Omental fat pad (tissue), 3 donors: ENCODE measurements at regions not wholly inside any gene's neighbourhood (a gene's known extent, or its start where the extent isn't known, plus 50 kb on each side); places are given as distances from the start of the nearest gene placed in this dataset.

ENCODE experiments used
- ATAC-seq: fragments of 150-250 bp; one replicate; pipeline ENCODE4 v1.9.1; 2016; ENCODE audit warnings: mild to moderate bottlenecking, moderate library complexity; ENCODE audit not compliant: low FRiP score
- DNase-seq: peaks from one replicate; pipeline ENCODE4 v3.0.0-alpha.2; 2019; ENCODE audit warnings: low spot score
- TF ChIP-seq, protein P1 (sequence below), 3 donors: fragments of 450-650 bp; IDR thresholded peaks; one replicate each; pipeline ENCODE4 v1.5.1; 2016 to 2017; ENCODE audit warnings: antibody characterized with exemption in 3 of 3, mild to moderate bottlenecking in 3 of 3, moderate library complexity in 2 of 3

DNA sequence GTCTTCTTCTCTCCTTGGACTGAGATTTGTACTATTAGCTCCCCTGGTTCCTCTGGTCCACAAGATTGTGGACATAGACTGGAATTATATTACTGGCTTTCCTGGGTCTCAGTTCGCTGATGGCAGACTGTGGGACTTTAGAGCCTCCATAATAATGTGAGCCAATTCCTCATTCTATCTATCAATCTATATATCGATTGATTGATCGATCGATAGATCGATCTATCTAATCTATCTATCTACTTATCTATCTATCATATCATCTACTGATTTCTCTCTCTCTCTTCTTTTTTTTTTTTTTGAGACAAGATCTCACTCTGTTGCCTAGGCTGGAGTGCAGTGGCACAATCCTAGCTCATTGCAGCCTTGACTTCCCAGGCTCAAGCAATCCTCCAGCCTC, 51.5 kb upstream of the DDR1 start:
- TF ChIP-seq, protein P1, sequence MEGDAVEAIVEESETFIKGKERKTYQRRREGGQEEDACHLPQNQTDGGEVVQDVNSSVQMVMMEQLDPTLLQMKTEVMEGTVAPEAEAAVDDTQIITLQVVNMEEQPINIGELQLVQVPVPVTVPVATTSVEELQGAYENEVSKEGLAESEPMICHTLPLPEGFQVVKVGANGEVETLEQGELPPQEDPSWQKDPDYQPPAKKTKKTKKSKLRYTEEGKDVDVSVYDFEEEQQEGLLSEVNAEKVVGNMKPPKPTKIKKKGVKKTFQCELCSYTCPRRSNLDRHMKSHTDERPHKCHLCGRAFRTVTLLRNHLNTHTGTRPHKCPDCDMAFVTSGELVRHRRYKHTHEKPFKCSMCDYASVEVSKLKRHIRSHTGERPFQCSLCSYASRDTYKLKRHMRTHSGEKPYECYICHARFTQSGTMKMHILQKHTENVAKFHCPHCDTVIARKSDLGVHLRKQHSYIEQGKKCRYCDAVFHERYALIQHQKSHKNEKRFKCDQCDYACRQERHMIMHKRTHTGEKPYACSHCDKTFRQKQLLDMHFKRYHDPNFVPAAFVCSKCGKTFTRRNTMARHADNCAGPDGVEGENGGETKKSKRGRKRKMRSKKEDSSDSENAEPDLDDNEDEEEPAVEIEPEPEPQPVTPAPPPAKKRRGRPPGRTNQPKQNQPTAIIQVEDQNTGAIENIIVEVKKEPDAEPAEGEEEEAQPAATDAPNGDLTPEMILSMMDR (IDR thresholded peaks at IDR 0.05), result no peak
- ATAC-seq, result no peak
- DNase-seq, result no peak

DNA sequence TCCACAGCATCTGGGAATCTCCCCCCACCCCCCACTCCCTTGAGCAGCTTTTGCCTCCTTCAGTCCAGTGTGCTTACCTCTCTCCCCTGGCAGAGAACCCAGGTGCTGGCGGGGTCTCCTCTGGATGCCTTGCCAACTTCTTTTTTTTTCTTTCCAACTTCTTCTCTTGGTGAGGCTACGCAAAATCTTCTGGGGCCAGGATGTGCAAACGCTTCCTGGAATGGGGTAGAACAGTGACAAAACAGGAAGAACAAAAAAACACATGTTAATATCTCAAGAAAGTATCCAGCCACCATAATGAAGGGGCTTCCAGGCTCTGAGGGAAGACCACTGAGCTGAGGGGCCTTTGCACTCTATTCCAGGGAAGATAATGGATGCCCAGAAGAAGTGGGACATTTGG, 53.9 kb upstream of the DDR1 start:
- no peak for ATAC-seq
- TF ChIP-seq, protein P1 (IDR thresholded peaks at IDR 0.05), result no peak

DNA sequence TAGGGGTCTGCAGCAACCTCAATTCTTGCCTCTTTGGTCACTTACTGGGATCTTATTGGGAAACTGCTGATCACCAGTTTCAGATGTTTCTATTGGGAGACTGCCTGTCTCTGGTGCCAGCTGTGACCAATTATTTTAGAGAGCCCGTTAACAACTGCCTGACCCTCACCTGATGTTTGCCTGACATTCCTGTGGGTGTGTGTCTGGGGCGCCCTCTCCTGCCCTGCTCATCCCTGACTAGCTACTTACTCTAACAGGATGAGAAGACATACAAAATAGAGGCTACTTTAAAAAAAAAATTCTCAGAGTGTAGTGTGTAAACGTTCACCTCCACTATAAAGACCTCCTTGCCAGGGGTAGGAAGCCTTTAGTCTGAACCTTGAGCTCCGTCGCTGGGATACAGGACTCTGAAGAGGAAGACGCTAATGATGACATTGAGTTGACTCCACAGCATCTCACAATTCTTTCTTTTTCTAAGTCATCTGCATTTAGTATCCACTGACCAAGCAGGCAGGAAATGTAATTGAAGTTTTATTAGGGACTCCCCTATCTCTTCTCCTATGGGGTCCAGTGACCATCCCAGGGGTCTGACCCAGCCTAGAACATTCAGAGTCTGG, 54.6 kb upstream of the DDR1 start:
- TF ChIP-seq, protein P1 (IDR thresholded peaks at IDR 0.05), result no peak
- ATAC-seq, result no peak

More for the DNA sequence above, 53.9 kb upstream of the DDR1 start:
- no peak for DNase-seq

DNA sequence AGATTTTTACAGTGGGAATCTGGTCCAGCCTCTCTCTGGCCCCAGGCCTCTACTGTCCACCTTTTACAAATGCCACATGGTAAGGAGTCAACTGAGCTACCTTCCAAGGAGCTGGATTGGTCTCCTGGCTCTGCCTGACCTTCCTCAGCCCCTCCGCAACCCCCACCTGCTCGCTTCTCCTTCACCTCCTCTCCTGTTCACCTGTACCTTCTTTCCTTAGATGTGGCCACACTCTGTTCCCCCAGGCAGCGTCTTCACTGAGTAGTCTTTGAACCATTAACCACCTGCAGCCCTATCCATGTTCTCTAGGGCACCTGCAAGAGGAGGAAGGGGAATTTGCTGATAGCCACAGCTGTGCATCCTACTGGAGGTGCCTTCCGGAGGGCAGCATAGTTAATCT, 55.3 kb upstream of the DDR1 start:
- TF ChIP-seq, protein P1 (IDR thresholded peaks at IDR 0.05), result no peak
- no peak for DNase-seq
- ATAC-seq, result no peak

More for the DNA sequence above, 54.6 kb upstream of the DDR1 start:
- DNase-seq, result no peak

DNA sequence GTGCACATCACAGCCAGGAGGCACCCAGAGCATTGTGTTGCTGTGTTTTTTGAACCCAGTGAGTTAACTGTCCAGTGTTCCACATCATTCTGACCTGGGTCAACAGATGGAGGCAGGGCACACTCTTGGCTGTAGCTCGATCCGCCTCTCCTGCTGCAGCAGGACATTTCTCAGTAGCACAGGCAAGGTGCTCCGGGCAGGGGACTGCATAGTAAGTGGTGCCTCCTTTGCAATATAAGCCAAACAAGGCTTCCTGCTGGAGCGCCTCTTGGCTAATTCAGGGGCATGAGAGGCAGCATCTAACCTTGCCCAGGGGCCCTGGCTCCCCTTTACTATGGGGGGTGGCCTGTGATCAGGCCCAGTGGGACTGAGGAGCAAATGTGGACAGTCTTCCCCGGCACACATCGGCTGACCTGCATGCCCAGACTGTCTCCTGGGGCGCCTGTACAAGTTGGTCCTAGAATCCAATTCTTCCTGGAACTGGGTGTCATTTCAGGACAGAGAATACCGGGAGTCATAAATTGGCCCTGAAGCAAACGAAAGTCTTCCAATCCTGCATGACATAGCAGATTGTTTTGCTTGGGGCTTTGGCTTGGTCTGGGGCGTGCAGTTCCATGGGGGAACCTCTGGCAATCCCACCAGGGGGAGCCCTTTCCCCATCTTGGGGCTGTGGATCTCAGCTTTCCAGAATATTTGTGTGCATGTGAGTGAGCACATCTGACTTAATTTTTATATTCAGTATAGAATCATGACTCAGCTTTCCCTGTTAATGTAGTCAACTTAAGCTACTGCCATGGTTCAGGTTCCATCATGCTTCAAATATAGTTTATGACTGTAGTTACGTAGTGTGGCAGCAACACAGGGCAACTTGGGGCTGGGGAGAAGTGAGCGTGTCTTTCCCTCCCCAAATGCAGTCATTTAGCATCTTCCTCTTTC, 56.0 kb upstream of the DDR1 start:
- peak; percentile 93 for ATAC-seq
- TF ChIP-seq, protein P1 (IDR thresholded peaks at IDR 0.05), result peak in 2 of 3 donors; percentile 42 to 69
- peak; percentile 82 for DNase-seq

DNA sequence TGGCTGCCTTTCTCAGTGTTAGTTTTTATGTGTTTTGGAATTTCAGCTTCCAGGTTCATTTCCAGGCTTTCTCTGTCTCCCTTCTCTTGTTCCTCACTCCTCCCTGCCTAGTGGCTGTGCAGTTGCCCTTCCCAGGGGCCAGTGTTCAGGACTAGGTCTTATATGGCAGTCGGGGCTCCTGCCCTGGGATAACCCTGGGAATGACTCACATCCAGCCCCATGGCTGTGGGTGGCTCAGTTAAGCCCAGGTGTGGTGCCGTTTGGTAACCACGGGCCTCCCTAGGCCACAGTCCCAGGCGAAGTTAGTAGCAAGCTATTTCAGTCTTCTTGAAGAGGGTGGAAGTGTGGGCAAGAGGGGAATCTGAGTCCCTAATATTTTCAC, 57.4 kb upstream of the DDR1 start:
- TF ChIP-seq, protein P1 (IDR thresholded peaks at IDR 0.05), result no peak
- ATAC-seq, result no peak

More for the DNA sequence above, 57.4 kb upstream of the DDR1 start:
- DNase-seq, result no peak
